ENCODE measurements at regions not wholly inside any gene's neighbourhood (a gene's known extent, or its start where the extent isn't known, plus 50 kb on each side); places are given as distances from the start of the nearest gene placed in this dataset.

DNA sequence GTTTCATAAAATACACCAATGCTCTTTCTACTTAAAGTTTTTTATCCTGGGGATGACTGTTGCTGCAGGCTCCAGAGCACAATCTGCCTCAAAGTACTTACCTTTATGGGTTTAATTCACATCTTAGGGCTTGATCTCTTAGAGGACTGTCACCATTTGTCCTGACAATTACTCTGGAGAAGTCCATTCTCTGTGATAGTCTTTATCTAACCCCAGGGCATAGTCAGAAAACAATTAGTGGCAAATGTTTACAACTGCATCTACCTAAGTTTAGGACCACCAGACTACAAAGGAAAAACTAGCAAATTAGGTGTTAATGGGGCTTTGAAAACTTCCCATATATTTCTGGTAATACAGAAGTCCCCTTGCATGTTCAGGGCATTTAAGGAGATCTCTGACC lies 973.5 kb downstream of the JRKL start (continued):
- TF ChIP-seq, protein P1, sequence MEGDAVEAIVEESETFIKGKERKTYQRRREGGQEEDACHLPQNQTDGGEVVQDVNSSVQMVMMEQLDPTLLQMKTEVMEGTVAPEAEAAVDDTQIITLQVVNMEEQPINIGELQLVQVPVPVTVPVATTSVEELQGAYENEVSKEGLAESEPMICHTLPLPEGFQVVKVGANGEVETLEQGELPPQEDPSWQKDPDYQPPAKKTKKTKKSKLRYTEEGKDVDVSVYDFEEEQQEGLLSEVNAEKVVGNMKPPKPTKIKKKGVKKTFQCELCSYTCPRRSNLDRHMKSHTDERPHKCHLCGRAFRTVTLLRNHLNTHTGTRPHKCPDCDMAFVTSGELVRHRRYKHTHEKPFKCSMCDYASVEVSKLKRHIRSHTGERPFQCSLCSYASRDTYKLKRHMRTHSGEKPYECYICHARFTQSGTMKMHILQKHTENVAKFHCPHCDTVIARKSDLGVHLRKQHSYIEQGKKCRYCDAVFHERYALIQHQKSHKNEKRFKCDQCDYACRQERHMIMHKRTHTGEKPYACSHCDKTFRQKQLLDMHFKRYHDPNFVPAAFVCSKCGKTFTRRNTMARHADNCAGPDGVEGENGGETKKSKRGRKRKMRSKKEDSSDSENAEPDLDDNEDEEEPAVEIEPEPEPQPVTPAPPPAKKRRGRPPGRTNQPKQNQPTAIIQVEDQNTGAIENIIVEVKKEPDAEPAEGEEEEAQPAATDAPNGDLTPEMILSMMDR (IDR thresholded peaks at IDR 0.05): no peak
- TF ChIP-seq CHD2 (IDR thresholded peaks at IDR 0.05; ENCODE audit: low read length, partially characterized antibody) (no peak), ZBTB33 (IDR thresholded peaks at IDR 0.05; ENCODE audit: borderline replicate concordance, low read depth) (no peak), MAX (IDR thresholded peaks at IDR 0.05; ENCODE audit: low read depth) (no peak), RXRA (IDR thresholded peaks at IDR 0.05; ENCODE audit: borderline replicate concordance, low read depth) (no peak), GATA2 (CRISPR knock-in tag; IDR thresholded peaks at IDR 0.05) (no peak), SIN3A (IDR thresholded peaks at IDR 0.05; ENCODE audit: borderline replicate concordance, low read depth, low read length) (no peak), SMC3 (IDR thresholded peaks at IDR 0.05; ENCODE audit: low read depth, low read length) (no peak), NFIC (IDR thresholded peaks at IDR 0.05; ENCODE audit: borderline replicate concordance) (no peak)

DNA sequence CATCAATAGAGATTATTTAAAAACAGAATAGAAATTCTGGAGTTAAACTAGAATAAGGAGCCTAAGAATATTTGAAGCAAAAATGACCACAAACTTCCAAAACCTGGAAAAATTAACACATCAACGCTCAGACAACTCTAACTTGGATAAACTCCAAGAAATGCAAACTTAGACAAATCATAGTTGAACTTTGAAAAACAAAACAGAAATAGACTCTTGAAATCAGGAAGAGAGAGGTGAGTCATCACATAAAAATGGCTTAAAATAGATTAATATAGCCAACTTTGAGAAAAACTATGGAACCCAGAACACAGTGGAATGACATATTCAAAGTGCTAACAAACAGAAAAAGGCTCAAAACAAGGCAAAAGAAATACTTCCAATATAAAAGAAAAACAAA lies 974.2 kb downstream of the JRKL start:
- Histone ChIP-seq H3K9me3 (no peaks in the 10 kb centered on the region), H3K27ac (ENCODE audit: low read depth in 2 of 2, low read length in 1 of 2) (peak overlapping the region in 1 of 2 experiments; percentile 36; a peak in 1 of 4 replicates), H3F3A (replicated peaks; ENCODE audit: insufficient read depth) (peaks cover 25% of the 10 kb centered on the region), H4K20me1 (ENCODE audit: insufficient read depth) (no peaks in the 10 kb centered on the region), H3K27me3 (ENCODE audit: insufficient read depth) (no peaks in the 10 kb centered on the region), H3K4me1 (ENCODE audit: control insufficient read depth in 1 of 2, insufficient read depth in 2 of 2, low read depth in 1 of 2, low read length in 1 of 2) (peaks cover 0 to 24% of the 10 kb centered on the region in 2 experiments; a peak in 2 of 4 replicates), H3K9ac (no peak overlapping the region), H3K4me2 (peak overlapping the region; percentile 11; the same call in 1 of the 2 replicates), H3K79me2 (ENCODE audit: insufficient read depth) (no peaks in the 10 kb centered on the region), H3K4me3 (ENCODE audit: low read depth in 2 of 2, low read length in 1 of 2) (no peak overlapping the region), H2AFZ (ENCODE audit: low read depth) (no peak overlapping the region), H3K36me3 (replicated peaks in 1 of 2; ENCODE audit: control insufficient read depth in 1 of 2, insufficient read depth in 2 of 2, low read length in 1 of 2) (no peaks in the 10 kb centered on the region), H3K9me2 (no peaks in the 10 kb centered on the region)
- ChIA-PET POLR2A (no interaction called here), CTCF (no interaction called here)
- TF ChIP-seq MXI1 (IDR thresholded peaks at IDR 0.05; ENCODE audit: low read depth, low read length) (no peak), GATA2 (CRISPR knock-in tag; IDR thresholded peaks at IDR 0.05) (no peak), REST (IDR thresholded peaks at IDR 0.05; ENCODE audit: low read depth, low read length) (no peak), PBX3 (IDR thresholded peaks at IDR 0.05) (no peak), TCF12 (IDR thresholded peaks at IDR 0.05) (peak; percentile 29; the same call in 1 of the 2 replicates), FOXJ3 (CRISPR knock-in tag; IDR thresholded peaks at IDR 0.05) (no peak), MEF2A (IDR thresholded peaks at IDR 0.05; ENCODE audit: borderline replicate concordance, low read depth) (peak; percentile 78; the same call in 1 of the 2 replicates), POLR2AphosphoS5 (IDR thresholded peaks at IDR 0.05; ENCODE audit: low read depth, low read length) (no peak), JUND (IDR thresholded peaks at IDR 0.05) (peak; percentile 72), NFIC (IDR thresholded peaks at IDR 0.05; ENCODE audit: borderline replicate concordance) (peak; percentile 37; the same call in 1 of the 2 replicates), GABPA (IDR thresholded peaks at IDR 0.05; ENCODE audit: low read depth) (no peak), RCOR1 (IDR thresholded peaks at IDR 0.05; ENCODE audit: low read length) (no peak), TAF1 (IDR thresholded peaks at IDR 0.05; ENCODE audit: borderline replicate concordance, low read depth, low read length) (no peak)
- TF ChIP-seq, protein P1 (IDR thresholded peaks at IDR 0.05): no peak
- WGBS (ENCODE audit: low lambda C conversion rate): 3% methylated on average over 1 of the region's 1 CpG
- DNase-seq: no peak

All from SK-N-SH (cell line).